Brain microvascular endothelial cell (primary cell): ENCODE measurements at regions not wholly inside any gene's neighbourhood (a gene's known extent, or its start where the extent isn't known, plus 50 kb on each side); places are given as distances from the start of the nearest gene placed in this dataset.

Experiments
- DNase-seq: peaks from one replicate; pipeline ENCODE4 v3.0.0-alpha.2; 2020
- H3K27ac ChIP-seq: fragments of 250-450 bp; sonication (Bioruptor Pico); 2 replicates; pipeline ENCODE4 v1.5.1; 2020; ENCODE audit warnings: mild to moderate bottlenecking, moderate library complexity
- H3K27me3 ChIP-seq: fragments of 250-450 bp; sonication (Bioruptor Pico); replicated peaks from 2 replicates; pipeline ENCODE4 v1.5.1; 2020; ENCODE audit warnings: mild to moderate bottlenecking
- H3K36me3 ChIP-seq: fragments of 250-450 bp; sonication (Bioruptor Pico); replicated peaks from 2 replicates; pipeline ENCODE4 v1.5.1; 2020; ENCODE audit warnings: mild to moderate bottlenecking
- H3K4me3 ChIP-seq: 2 replicates; pipeline ENCODE4 v1.5.1; 2011; ENCODE audit warnings: low read depth, mild to moderate bottlenecking, control low read depth, low read length, moderate library complexity
- CTCF ChIP-seq: IDR thresholded peaks from 2 replicates; pipeline ENCODE4 v1.5.1; 2011; ENCODE audit warnings: low read depth, mild to moderate bottlenecking, moderate library complexity, low read length, control low read depth, inconsistent platforms; ENCODE audit errors: missing control alignments
- in situ Hi-C: cut with HindIII; loops from 2 replicates; pipeline ENCODE4 v1.10.0; 2017; ENCODE audit warnings: low sequenced_read_pairs, low pct_ligation_motif_present

GRCh38 chr17:33964344-33964979 is 290.6 kb upstream of the CCL2 start:
- no peak for DNase-seq
- in situ Hi-C loops: no loop called here

GRCh38 chr17:33966410-33967059 is 288.6 kb upstream of the CCL2 start:
- no peak for DNase-seq
- TF ChIP-seq CTCF: no peak
- in situ Hi-C loops: no loop called here
- Histone ChIP-seq H3K27me3 (no peaks in the 10 kb centered on the region), H3K36me3 (no peaks in the 10 kb centered on the region), H3K4me3 (no peak overlapping the region), H3K27ac (no peak overlapping the region)

More at GRCh38 chr17:33964344-33964979, 290.6 kb upstream of the CCL2 start:
- Histone ChIP-seq H3K27ac (no peak overlapping the region), H3K27me3 (no peaks in the 10 kb centered on the region), H3K36me3 (no peaks in the 10 kb centered on the region), H3K4me3 (no peak overlapping the region)
- no peak for TF ChIP-seq CTCF

GRCh38 chr17:33967608-33968349 is 287.3 kb upstream of the CCL2 start:
- in situ Hi-C loops: no loop called here
- DNase-seq: no peak
- Histone ChIP-seq H3K4me3 (no peak overlapping the region), H3K27ac (no peak overlapping the region), H3K27me3 (no peaks in the 10 kb centered on the region), H3K36me3 (no peaks in the 10 kb centered on the region)
- TF ChIP-seq CTCF: no peak

- no peak for TF ChIP-seq CTCF
- H3K27ac ChIP-seq: no peak overlapping the region
- H3K27me3 ChIP-seq: no peaks in the 10 kb centered on the region
- no peak for DNase-seq
- in situ Hi-C loops: no loop called here
- H3K36me3 ChIP-seq: no peaks in the 10 kb centered on the region
- no peak overlapping the region for H3K4me3 ChIP-seq
Measured at GRCh38 chr17:33968350-33969044, 286.6 kb upstream of the CCL2 start.

GRCh38 chr17:33970279-33970678 is 284.8 kb upstream of the CCL2 start:
- no peak for DNase-seq
- no peak for TF ChIP-seq CTCF
- no peaks in the 10 kb centered on the region for H3K27me3 ChIP-seq
- H3K27ac ChIP-seq: no peak overlapping the region
- H3K36me3 ChIP-seq: no peaks in the 10 kb centered on the region
- H3K4me3 ChIP-seq: no peak overlapping the region
- in situ Hi-C loops: no loop called here
